GM12878 (cell line): ENCODE measurements at regions not wholly inside any gene's neighbourhood (a gene's known extent, or its start where the extent isn't known, plus 50 kb on each side); places are given as distances from the start of the nearest gene placed in this dataset.

Experiments
- ATAC-seq: fragments of 200-7000 bp; cut with Tn5 transposase; 3 replicates; pipeline ENCODE4 v1.9.1; 2020; ENCODE audit warnings: mild to moderate bottlenecking, moderate library complexity
- BruUV-seq: library from RNA; stranded (reverse); fragments of 400-500 nt; replicated peaks from 2 replicates; lab custom pipeline; 2021; lab: Mats Ljungman, UMichigan
- CTCF ChIA-PET: fragments of 300-600 bp; sonication (Branson Sonifier 250); formaldehyde crosslinking; extraction: SDS; loops from one replicate; lab custom pipeline; 2021; ENCODE audit warnings: inconsistent platforms; lab: Yijun Ruan, JAX
- POLR2A ChIA-PET: fragments of 350-600 bp; formaldehyde crosslinking; extraction: SDS; loops from one replicate; lab custom pipeline; 2021; ENCODE audit warnings: inconsistent platforms; lab: Charles Lee
- RAD21 ChIA-PET: fragments of 300-600 bp; sonication (Branson Sonifier 250); formaldehyde crosslinking; loops from one replicate; lab custom pipeline; 2023; ENCODE audit warnings: antibody characterized with exemption; ENCODE audit not compliant: unreplicated experiment; lab: Charles Lee
- SMC1A ChIA-PET: fragments of 300-600 bp; sonication (Branson Sonifier 250); formaldehyde crosslinking; loops from one replicate; lab custom pipeline; 2023; ENCODE audit not compliant: unreplicated experiment, uncharacterized antibody; lab: Charles Lee
- DNase-seq: peaks from one replicate; pipeline ENCODE4 v3.0.0-alpha.2; 2011; ENCODE audit warnings: low read depth, low spot score
- FAIRE-seq: peaks from 3 replicates; lab custom pipeline; 2011; peaks lifted over from hg19 to GRCh38; lab: Jason Lieb, UNC
- H2AFZ ChIP-seq: 2 replicates; pipeline ENCODE4 v1.6.0; 2011; ENCODE audit warnings: low read depth, low read length, control low read depth; ENCODE audit not compliant: control insufficient read depth
- H3K27ac ChIP-seq: 2 replicates; pipeline ENCODE4 v1.5.1; 2011; ENCODE audit warnings: control low read depth; ENCODE audit not compliant: control insufficient read depth, insufficient read depth
- H3K27me3 ChIP-seq, 2 experiments: replicated peaks in 1 of 2; 2 replicates each; pipeline versions ENCODE4 v1.6.0 to v1.6.1; 2011; ENCODE audit warnings: low read length in 1 of 2; ENCODE audit not compliant: control insufficient read depth in 2 of 2, insufficient read depth in 2 of 2
- H3K36me3 ChIP-seq, 2 experiments: 2 replicates each; pipeline ENCODE4 v1.5.1; 2011; ENCODE audit warnings: low read length in 1 of 2; ENCODE audit not compliant: control insufficient read depth in 2 of 2, insufficient read depth in 2 of 2
- H3K4me1 ChIP-seq: 2 replicates; pipeline ENCODE4 v1.6.1; 2011; ENCODE audit warnings: mild to moderate bottlenecking, low read length, moderate library complexity, mixed read lengths; ENCODE audit not compliant: control insufficient read depth, insufficient read depth
- H3K4me2 ChIP-seq: 2 replicates; pipeline ENCODE4 v1.6.0; 2011; ENCODE audit warnings: control low read depth; ENCODE audit not compliant: control insufficient read depth, insufficient read depth
- H3K4me3 ChIP-seq: fragments of 200-600 bp; sonication (generic); 2 replicates; pipeline ENCODE4 v1.5.1; 2016
- H3K79me2 ChIP-seq: 2 replicates; pipeline ENCODE4 v1.6.0; 2011; ENCODE audit warnings: low read length; ENCODE audit not compliant: control insufficient read depth, insufficient read depth
- H3K9ac ChIP-seq: 2 replicates; pipeline ENCODE4 v1.8.0; 2011; ENCODE audit warnings: low read length, control low read depth, mixed read lengths; ENCODE audit not compliant: control insufficient read depth, insufficient read depth
- H3K9me3 ChIP-seq: replicated peaks from 3 replicates; pipeline ENCODE4 v1.5.1; 2011; ENCODE audit warnings: mild to moderate bottlenecking, low read length; ENCODE audit not compliant: control insufficient read depth, insufficient read depth
- H4K20me1 ChIP-seq: 2 replicates; pipeline ENCODE4 v1.6.0; 2011; ENCODE audit not compliant: control insufficient read depth, insufficient read depth
- ATF7 ChIP-seq: fragments of 450-650 bp; IDR thresholded peaks from 2 replicates; pipeline ENCODE4 v1.6.1; 2016; ENCODE audit warnings: low read depth, mild to moderate bottlenecking
- BRCA1 ChIP-seq: IDR thresholded peaks from 2 replicates; pipeline ENCODE4 v1.6.1; 2011; ENCODE audit warnings: low read depth, low read length, improper control_type of control experiment
- CBX3 ChIP-seq: fragments of 200-600 bp; sonication (generic); IDR thresholded peaks from 2 replicates; pipeline ENCODE4 v1.6.1; 2016; ENCODE audit warnings: low read depth, borderline replicate concordance
- ETV6 ChIP-seq, 2 experiments: fragments of 450-650 bp in 1 of 2; IDR thresholded peaks in 1 of 2; conservative IDR thresholded peaks in 1 of 2; 2 replicates each; pipeline ENCODE4 v1.6.1; 2014; ENCODE audit warnings: antibody characterized with exemption in 1 of 2, borderline replicate concordance in 1 of 2, low read depth in 1 of 2, mild to moderate bottlenecking in 1 of 2, moderate library complexity in 1 of 2
- HCFC1 ChIP-seq: fragments of 150-350 bp; IDR thresholded peaks from 2 replicates; pipeline ENCODE4 v1.6.1; 2014; ENCODE audit warnings: low read length
- KDM1A ChIP-seq: fragments of 200-600 bp; sonication (generic); IDR thresholded peaks from 2 replicates; pipeline ENCODE4 v1.6.1; 2016; ENCODE audit warnings: borderline replicate concordance
- SUZ12 ChIP-seq: fragments of 200-600 bp; sonication (generic); IDR thresholded peaks from one replicate; pipeline ENCODE4 v1.6.1; 2018; ENCODE audit warnings: antibody characterized with exemption, mild to moderate bottlenecking; ENCODE audit not compliant: unreplicated experiment
- TCF7 ChIP-seq: IDR thresholded peaks from 2 replicates; pipeline ENCODE4 v1.6.1; 2014; ENCODE audit warnings: antibody characterized with exemption, borderline replicate concordance
- ZNF384 ChIP-seq: IDR thresholded peaks from 2 replicates; pipeline ENCODE4 v1.6.1; 2012; ENCODE audit warnings: low read depth, mild to moderate bottlenecking, low read length, improper control_type of control experiment, borderline replicate concordance
- WGBS: methylation state at CpG from one replicate; pipeline ENCODE4 v1.1.6; 2016; ENCODE audit warnings: low lambda C conversion rate; ENCODE audit not compliant: insufficient replicate concordance, insufficient coverage; ENCODE audit errors: missing lambda C conversion rate; 5-methylcytosine and 5-hydroxymethylcytosine counted together
- in situ Hi-C: fragments of 300-500 bp; cut with MboI; formaldehyde crosslinking; loops from 9 replicates; pipeline ENCODE4 v1.14.3; 2018; ENCODE audit warnings: mixed read lengths
- intact Hi-C: fragments of 100-400 bp; cut with micrococcal nuclease; formaldehyde crosslinking; loops from one replicate; pipeline ENCODE4 v1.14.2; 2022; ENCODE audit not compliant: unreplicated experiment
- TF ChIP-seq, protein P1 (sequence below): fragments of 450-650 bp; IDR thresholded peaks from 2 replicates; pipeline ENCODE4 v1.6.1; 2014; ENCODE audit warnings: mild to moderate bottlenecking

GRCh38 chr9:23011669-23012068 is 565.0 kb downstream of the DMRTA1 start:
- ChIA-PET CTCF (no interaction called here), SMC1A (no interaction called here), POLR2A (no interaction called here)
- intact Hi-C loops = no loop called here
- Histone ChIP-seq H4K20me1 (no peaks in the 10 kb centered on the region), H3K36me3 (no peaks in the 10 kb centered on the region), H3K4me2 (no peak overlapping the region), H3K4me3 (no peak overlapping the region), H3K27me3 (no peaks in the 10 kb centered on the region), H3K27ac (no peak overlapping the region), H3K4me1 (no peaks in the 10 kb centered on the region), H3K9me3 (no peaks in the 10 kb centered on the region), H3K79me2 (no peaks in the 10 kb centered on the region), H2AFZ (no peak overlapping the region)
- WGBS = 0% methylated on average over 3 of the region's 3 CpGs
- BruUV-seq = no TSS peak
- no peak for FAIRE-seq
- ATAC-seq = no peak
- in situ Hi-C loops = no loop called here
- TF ChIP-seq KDM1A (no peak), ZNF384 (no peak), HCFC1 (no peak), ETV6 (conservative IDR thresholded peaks at IDR 0.05 in 1 of 2, IDR thresholded peaks at IDR 0.05 in 1 of 2; ENCODE audit: borderline replicate concordance in 1 of 2, low read depth in 1 of 2) (no peak), TCF7 (no peak), ATF7 (no peak), CBX3 (no peak), BRCA1 (no peak), SUZ12 (no peak)
- TF ChIP-seq, protein P1, sequence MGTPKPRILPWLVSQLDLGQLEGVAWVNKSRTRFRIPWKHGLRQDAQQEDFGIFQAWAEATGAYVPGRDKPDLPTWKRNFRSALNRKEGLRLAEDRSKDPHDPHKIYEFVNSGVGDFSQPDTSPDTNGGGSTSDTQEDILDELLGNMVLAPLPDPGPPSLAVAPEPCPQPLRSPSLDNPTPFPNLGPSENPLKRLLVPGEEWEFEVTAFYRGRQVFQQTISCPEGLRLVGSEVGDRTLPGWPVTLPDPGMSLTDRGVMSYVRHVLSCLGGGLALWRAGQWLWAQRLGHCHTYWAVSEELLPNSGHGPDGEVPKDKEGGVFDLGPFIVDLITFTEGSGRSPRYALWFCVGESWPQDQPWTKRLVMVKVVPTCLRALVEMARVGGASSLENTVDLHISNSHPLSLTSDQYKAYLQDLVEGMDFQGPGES = no peak
- TF ChIP-seq, all 136 proteins: peak for 0
- no peak overlapping the region for H3K9ac ChIP-seq
- RAD21 ChIA-PET = no interaction called here
- DNase-seq = no peak
